GM12865 (cell line): ENCODE measurements at regions not wholly inside any gene's neighbourhood (a gene's known extent, or its start where the extent isn't known, plus 50 kb on each side); places are given as distances from the start of the nearest gene placed in this dataset.

Experiments
- DNase-seq: peaks from one replicate; pipeline ENCODE4 v3.0.0; 2010; ENCODE audit warnings: low read depth
- H3K4me3 ChIP-seq: 2 replicates; pipeline ENCODE4 v1.5.1; 2011; ENCODE audit warnings: mild to moderate bottlenecking, low read depth, low read length, control low read depth
- TF ChIP-seq, protein P1 (sequence below): IDR thresholded peaks from 2 replicates; pipeline ENCODE4 v1.5.1; 2011; ENCODE audit warnings: low read length, control low read depth, low read depth, inconsistent platforms; ENCODE audit not compliant: insufficient read depth; ENCODE audit errors: missing control alignments

DNA sequence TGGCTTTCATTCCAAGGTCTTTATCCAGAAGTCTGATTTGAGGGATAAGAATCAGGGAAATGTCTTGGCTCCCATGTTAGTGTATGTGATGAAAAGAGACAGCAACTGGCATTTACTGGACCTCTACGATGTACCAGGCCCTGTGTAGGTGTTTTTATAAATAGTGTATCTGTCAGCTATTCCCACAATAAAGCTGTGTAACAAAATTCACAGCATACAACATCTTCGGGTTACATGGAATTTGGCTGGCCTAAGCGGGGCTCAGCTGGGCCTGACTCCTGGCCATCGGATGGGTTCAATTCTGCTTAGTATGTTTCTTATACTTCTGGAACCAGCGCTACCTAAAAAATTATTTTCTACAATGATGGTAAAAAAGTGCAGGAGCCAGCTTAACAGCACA is 128.2 kb downstream of the SNX5 start:
- no peak for DNase-seq
- no peak overlapping the region for H3K4me3 ChIP-seq
- TF ChIP-seq, protein P1, sequence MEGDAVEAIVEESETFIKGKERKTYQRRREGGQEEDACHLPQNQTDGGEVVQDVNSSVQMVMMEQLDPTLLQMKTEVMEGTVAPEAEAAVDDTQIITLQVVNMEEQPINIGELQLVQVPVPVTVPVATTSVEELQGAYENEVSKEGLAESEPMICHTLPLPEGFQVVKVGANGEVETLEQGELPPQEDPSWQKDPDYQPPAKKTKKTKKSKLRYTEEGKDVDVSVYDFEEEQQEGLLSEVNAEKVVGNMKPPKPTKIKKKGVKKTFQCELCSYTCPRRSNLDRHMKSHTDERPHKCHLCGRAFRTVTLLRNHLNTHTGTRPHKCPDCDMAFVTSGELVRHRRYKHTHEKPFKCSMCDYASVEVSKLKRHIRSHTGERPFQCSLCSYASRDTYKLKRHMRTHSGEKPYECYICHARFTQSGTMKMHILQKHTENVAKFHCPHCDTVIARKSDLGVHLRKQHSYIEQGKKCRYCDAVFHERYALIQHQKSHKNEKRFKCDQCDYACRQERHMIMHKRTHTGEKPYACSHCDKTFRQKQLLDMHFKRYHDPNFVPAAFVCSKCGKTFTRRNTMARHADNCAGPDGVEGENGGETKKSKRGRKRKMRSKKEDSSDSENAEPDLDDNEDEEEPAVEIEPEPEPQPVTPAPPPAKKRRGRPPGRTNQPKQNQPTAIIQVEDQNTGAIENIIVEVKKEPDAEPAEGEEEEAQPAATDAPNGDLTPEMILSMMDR, result no peak

DNA sequence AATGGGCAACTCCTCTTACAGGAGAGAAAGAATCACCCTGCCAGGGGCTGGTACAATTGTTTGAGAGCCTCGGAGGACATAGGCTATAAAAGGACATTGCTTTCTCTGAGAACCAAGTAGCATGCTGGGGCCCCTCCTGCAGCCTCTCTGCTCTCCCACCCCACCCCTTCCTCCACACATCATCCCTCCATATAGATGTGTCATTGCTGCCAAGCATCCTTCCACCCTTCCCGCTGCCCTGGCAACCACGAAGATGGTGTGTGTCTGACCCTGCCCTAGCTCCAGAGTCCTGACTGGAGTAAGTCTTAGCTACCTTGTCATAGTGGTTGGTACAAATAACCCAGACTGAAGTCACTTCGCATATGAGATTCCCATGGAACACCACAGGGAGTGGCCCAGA is 129.7 kb downstream of the SNX5 start:
- no peak for DNase-seq
- TF ChIP-seq, protein P1, result no peak

DNA sequence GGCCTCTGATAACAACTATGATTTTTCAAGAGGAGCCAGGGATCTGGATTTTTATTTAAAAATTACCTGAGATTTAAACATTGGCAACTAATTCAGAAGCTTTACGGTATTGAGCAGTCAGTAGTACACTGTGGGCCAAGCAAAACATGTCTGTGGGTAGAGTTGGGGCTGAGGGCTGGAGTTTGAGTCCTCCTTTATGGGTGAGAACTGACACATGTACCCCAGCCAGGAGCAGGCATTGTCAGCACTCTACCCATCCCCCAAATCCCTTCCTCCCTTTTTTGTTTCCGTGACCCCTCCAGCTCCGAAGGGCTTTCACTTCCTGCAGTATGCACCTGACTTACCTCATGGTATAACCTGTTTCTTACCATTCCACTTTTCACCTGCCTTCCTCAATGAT is 131.4 kb downstream of the SNX5 start:
- TF ChIP-seq, protein P1, result no peak
- DNase-seq, result no peak
- no peak overlapping the region for H3K4me3 ChIP-seq

More for the DNA sequence above, 129.7 kb downstream of the SNX5 start:
- no peak overlapping the region for H3K4me3 ChIP-seq

DNA sequence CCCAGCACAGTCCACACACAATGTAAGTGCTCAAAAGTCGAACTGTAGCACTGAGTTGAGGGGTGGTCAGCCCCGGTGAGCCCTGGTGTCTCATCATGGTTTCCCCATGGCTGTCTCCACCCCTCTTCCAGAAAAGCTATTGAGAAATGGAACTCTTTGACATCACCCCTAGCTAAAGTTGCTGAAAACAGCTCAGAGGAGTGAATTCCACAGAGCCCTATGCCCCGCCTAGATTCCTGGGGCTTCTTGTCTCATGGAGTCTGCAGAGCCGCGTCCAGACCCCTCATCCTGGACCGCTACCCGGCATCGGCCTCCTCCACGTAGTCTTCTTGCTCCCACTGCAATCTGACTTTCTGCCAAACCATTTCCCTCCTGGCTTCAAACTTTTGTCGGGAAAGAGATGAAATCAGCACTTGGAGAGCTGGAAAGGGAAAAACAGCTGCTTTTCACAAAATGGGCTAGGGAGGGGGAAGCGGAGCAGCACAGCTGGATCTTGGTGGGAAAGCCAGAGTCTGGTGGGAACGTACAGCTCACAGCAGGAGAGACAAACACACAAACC is 132.2 kb downstream of the SNX5 start:
- H3K4me3 ChIP-seq, result no peak overlapping the region
- no peak for DNase-seq
- TF ChIP-seq, protein P1, result no peak

DNA sequence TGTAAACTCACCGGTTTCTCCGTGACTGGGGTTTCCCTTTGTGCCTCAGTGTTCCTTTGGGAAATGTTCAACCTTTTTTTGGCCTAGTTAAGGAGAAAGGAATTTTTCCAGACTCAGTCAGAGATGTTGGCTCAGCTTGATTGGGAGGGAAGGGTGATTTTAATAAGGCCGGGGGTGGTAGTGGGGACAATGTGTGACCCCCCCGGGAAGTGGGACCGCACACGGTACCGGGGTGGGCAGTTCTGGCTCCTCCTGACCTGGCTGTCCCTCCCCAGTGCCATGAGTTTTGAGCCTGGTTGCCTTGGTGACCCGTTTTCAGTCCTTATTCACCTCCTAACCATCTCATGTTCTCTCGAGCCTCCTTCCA is 132.7 kb downstream of the SNX5 start:
- no peak overlapping the region for H3K4me3 ChIP-seq
- TF ChIP-seq, protein P1, result no peak
- DNase-seq, result no peak

DNA sequence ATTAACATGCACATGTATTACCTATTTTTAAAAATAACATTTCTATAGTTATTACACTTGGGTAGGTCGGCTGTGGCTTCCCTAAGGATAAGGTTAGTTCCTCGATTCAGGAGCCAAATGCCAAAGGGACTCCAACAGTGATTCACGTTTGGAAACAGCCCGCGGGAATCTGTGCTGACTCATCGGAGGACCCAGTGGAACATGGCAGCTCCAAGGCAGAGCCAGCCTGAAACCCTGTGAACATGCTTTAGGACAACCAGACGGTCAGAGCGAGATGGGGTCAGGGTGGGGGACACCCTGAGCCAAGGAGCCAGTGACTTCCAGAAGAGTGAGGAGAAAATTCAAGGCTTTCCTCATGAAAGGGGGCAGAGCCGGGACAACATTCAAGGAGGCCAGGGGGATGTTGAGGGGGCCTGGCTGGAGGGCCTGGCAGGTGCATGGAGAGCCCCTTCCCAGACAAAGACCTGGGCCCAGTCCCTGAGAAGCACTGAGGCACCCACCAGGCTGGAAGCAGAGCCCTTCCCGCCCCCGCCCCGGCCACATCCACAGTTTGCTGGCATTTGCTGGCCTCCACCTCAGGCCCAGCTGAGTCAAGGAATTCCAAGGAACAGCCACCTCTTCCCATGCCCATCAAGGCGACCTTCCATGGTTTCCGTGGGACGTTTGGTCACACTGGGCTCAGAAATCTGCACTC is 133.2 kb downstream of the SNX5 start:
- TF ChIP-seq, protein P1, result no peak
- H3K4me3 ChIP-seq, result no peak overlapping the region
- no peak for DNase-seq

DNA sequence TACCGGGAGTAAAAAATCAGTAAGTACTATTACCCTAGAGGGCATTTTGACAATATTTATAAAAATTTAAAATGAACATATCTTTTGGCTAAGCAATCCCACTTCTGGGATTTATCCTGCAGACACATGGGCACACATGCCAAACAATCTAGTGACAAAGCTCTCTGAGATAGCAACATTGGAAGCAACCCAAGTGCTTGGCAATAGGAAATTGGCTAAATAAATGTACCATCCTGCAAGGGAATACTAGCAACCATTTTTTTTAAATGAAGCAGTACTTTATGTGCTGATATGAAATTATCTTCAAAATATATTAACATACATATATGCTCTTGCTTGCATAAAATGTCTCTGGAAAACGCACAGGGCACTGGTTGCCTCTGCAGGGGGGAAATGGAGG is 133.8 kb downstream of the SNX5 start:
- TF ChIP-seq, protein P1, result no peak
- H3K4me3 ChIP-seq, result no peak overlapping the region
- no peak for DNase-seq
